ENCODE measurements at regions not wholly inside any gene's neighbourhood (a gene's known extent, or its start where the extent isn't known, plus 50 kb on each side); places are given as distances from the start of the nearest gene placed in this dataset.

DNA sequence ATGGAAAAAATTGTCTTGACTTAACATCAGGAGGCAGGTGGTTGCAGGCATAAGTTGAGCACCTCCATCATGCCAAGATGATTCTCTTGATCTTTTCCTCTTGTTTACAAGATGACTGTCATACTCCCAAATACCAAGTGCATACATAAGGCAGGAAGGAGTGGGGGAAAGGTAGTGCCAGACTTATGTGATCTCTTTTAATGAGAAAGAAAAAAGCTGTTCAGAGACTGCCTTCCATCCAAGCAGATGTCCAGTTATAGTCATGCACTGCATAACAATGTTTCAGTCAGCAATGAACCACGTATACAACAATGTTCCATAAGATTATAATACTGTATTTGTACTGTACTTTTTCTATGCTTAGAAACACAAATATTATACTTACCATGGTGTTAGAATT lies 135.7 kb downstream of the EHF start:
- Histone ChIP-seq H3K4me1 (peaks cover 3 to 34% (median 17%) of the 10 kb centered on the region in 4 donors), H3K9me3 (no peaks in the 10 kb centered on the region), H3K27me3 (no peaks in the 10 kb centered on the region), H3K27ac (no peak overlapping the region), H3K4me3 (no peak overlapping the region), H3K36me3 (no peaks in the 10 kb centered on the region)
- DNase-seq, result no peak
- intact Hi-C loops (cut with DNase I; ENCODE audit: low total_unique reads), result no loop called here
- TF ChIP-seq POLR2A (IDR thresholded peaks at IDR 0.05) (no peak), POLR2AphosphoS5 (IDR thresholded peaks at IDR 0.05) (no peak), EP300 (IDR thresholded peaks at IDR 0.05) (no peak)
- TF ChIP-seq, protein P1, sequence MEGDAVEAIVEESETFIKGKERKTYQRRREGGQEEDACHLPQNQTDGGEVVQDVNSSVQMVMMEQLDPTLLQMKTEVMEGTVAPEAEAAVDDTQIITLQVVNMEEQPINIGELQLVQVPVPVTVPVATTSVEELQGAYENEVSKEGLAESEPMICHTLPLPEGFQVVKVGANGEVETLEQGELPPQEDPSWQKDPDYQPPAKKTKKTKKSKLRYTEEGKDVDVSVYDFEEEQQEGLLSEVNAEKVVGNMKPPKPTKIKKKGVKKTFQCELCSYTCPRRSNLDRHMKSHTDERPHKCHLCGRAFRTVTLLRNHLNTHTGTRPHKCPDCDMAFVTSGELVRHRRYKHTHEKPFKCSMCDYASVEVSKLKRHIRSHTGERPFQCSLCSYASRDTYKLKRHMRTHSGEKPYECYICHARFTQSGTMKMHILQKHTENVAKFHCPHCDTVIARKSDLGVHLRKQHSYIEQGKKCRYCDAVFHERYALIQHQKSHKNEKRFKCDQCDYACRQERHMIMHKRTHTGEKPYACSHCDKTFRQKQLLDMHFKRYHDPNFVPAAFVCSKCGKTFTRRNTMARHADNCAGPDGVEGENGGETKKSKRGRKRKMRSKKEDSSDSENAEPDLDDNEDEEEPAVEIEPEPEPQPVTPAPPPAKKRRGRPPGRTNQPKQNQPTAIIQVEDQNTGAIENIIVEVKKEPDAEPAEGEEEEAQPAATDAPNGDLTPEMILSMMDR (IDR thresholded peaks at IDR 0.05), result no peak
- 50 to 68% (median 65%) methylated on average over 1 of the region's 1 CpG for WGBS, 5 donors

GRCh38 chr11:34755671-34756070 lies 134.8 kb downstream of the EHF start:
- DNase-seq, result no peak
- peaks cover 12 to 43% (median 25%) of the 10 kb centered on the region in 4 donors for H3K4me1 ChIP-seq
- WGBS, 5 donors, result 87 to 92% (median 91%) methylated on average over 7 of the region's 7 CpGs
- TF ChIP-seq POLR2A (IDR thresholded peaks at IDR 0.05), result no peak
- no peak for TF ChIP-seq EP300 (IDR thresholded peaks at IDR 0.05)
- TF ChIP-seq, protein P1 (IDR thresholded peaks at IDR 0.05), result no peak
- no peak for TF ChIP-seq POLR2AphosphoS5 (IDR thresholded peaks at IDR 0.05)
- H3K9me3 ChIP-seq, result no peaks in the 10 kb centered on the region
- no peak overlapping the region for H3K27ac ChIP-seq
- no peaks in the 10 kb centered on the region for H3K36me3 ChIP-seq
- H3K4me3 ChIP-seq, result no peak overlapping the region
- H3K27me3 ChIP-seq, result no peaks in the 10 kb centered on the region
- intact Hi-C loops (cut with DNase I; ENCODE audit: low total_unique reads), result no loop called here

GRCh38 chr11:34754171-34754823 lies 133.4 kb downstream of the EHF start:
- Histone ChIP-seq H3K27ac (peak overlapping the region in 1 of 5 donors; percentile 27), H3K4me1 (peaks cover 20 to 55% (median 35%) of the 10 kb centered on the region in 4 donors), H3K36me3 (no peaks in the 10 kb centered on the region), H3K4me3 (no peak overlapping the region), H3K27me3 (no peaks in the 10 kb centered on the region), H3K9me3 (no peaks in the 10 kb centered on the region)
- intact Hi-C loops (cut with DNase I; ENCODE audit: low total_unique reads), result no loop called here
- TF ChIP-seq POLR2A (IDR thresholded peaks at IDR 0.05) (no peak), POLR2AphosphoS5 (IDR thresholded peaks at IDR 0.05) (no peak), EP300 (IDR thresholded peaks at IDR 0.05) (no peak)
- TF ChIP-seq, protein P1 (IDR thresholded peaks at IDR 0.05), result no peak
- WGBS, 5 donors, result 79 to 88% (median 85%) methylated on average over 8 of the region's 8 CpGs
- DNase-seq, result peak in 1 of 2 donors; percentile 51

- H3K9me3 ChIP-seq, result no peaks in the 10 kb centered on the region
- H3K27ac ChIP-seq, result peak overlapping the region in 4 of 5 donors; percentile 68 to 84 (median 79)
- no peak for DNase-seq
- no peaks in the 10 kb centered on the region for H3K36me3 ChIP-seq
- WGBS, 5 donors, result 43 to 69% (median 56%) methylated on average over 1 of the region's 1 CpG
- peaks cover 20 to 59% (median 36%) of the 10 kb centered on the region in 4 donors for H3K4me1 ChIP-seq
- no peaks in the 10 kb centered on the region for H3K27me3 ChIP-seq
- intact Hi-C loops (cut with DNase I; ENCODE audit: low total_unique reads), result no loop called here
- H3K4me3 ChIP-seq, result no peak overlapping the region
- TF ChIP-seq, protein P1 (IDR thresholded peaks at IDR 0.05), result no peak
- TF ChIP-seq EP300 (IDR thresholded peaks at IDR 0.05) (no peak), POLR2AphosphoS5 (IDR thresholded peaks at IDR 0.05) (no peak), POLR2A (IDR thresholded peaks at IDR 0.05) (no peak)
These were observed 130.0 kb downstream of the EHF start for GRCh38 chr11:34750692-34751405.
